ENCODE measurements at regions not wholly inside any gene's neighbourhood (a gene's known extent, or its start where the extent isn't known, plus 50 kb on each side); places are given as distances from the start of the nearest gene placed in this dataset.

- DNase-seq (ENCODE audit: low read depth): no peak
Measured at GRCh38 chr3:28824316-28824715, 456.6 kb upstream of the RBMS3 start.

DNA sequence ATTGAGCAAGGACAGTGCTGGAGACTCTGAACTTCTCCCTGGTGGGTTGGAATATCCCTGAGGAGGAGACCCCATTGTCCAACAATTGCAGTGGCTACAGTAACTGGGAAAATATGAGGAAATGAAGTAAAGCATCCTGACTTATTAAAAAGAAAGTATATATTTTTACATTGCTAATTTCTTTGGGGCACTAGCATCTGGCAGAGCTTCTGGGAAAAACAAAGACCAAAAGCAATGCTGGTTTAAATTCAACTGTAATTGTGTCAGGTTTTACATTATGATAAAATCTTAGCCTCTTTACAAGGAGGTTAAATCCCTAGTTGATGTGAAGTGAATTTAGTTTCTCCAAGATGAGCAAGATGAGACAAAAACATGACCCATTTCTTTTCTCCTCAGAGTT, 454.0 kb upstream of the RBMS3 start:
- no peak for DNase-seq (ENCODE audit: low read depth)

DNA sequence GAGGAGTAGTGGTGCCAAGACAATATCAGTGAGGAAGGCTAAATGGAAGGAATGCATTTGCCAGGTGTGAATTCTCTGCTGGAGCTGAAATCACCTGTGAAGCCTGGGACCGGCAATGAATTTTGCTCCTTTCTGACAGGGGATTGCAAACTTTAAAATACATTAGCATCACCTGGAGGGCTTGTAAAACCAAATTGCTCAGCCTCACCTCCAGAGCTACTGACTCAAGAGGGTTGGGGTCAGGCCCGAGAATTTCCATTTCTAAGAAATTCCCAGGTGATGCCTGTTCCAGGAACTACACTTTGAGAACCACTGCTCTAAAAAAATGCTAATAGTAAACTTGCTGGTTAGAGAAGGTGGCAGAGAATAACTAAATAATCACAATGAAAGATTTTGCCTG, 445.6 kb upstream of the RBMS3 start:
- DNase-seq (ENCODE audit: low read depth): no peak

DNA sequence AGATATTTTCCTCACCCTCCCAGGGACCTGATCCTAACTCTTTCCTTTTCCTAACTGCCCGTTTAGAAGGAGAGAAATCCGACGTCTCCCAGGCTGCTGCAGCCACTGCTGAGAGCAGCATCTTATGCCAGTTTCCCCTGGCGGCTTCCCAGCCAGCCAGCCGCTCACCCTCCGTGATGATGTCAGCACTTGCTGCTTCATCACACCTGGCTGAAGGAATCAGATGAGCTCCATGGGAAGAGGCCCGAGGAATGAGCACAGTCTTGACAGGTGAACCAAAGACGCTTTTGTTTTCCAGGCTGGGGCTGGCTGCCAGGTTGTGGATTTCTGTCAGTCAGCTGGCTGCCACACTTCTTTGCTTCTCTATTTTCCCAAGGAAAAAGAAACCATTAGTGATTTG, 445.1 kb upstream of the RBMS3 start:
- no peak for DNase-seq (ENCODE audit: low read depth)

DNA sequence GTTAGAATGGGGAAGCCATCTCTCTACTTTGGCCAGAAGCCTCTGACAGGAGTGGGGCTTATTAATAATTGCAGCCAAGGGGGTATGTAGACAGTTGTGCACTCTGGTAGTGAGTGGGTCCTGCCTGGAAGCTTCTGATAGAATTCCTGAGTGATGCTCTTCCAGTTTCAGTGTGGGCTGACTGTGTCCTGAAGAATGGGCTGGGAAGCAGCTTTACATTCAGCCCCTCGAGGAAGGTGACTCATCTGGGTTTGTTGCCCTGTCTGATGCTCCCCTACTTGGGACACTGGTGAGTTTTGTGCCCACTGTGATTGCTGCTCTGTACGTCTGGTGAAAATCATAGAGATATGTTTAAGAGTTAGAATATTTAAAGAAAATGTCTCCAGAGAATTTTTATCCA, 444.7 kb upstream of the RBMS3 start:
- no peak for DNase-seq (ENCODE audit: low read depth)

- DNase-seq (ENCODE audit: low read depth): no peak
Measured at GRCh38 chr3:28840976-28841376, 439.9 kb upstream of the RBMS3 start.

- DNase-seq (ENCODE audit: low read depth): no peak
Measured at GRCh38 chr3:28841441-28841840, 439.4 kb upstream of the RBMS3 start.

- DNase-seq (ENCODE audit: low read depth): no peak
Measured at GRCh38 chr3:28844298-28845005, 436.4 kb upstream of the RBMS3 start.

DNA sequence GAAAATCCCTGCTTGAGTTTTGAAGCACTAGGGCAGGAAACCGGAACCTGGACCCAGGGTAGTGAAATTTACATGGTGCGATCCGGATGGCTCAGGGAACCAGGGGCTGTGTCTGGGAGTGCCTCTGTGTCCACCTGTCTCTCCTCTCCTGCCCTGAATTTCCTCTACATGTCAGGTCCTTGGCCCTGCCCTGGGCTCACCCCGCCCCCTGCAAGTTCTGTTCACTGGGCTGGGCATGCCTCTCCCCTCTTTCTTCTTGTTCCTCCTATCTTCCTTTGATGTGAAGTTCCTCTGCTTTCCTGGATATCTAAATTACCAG, 435.9 kb upstream of the RBMS3 start:
- no peak for DNase-seq (ENCODE audit: low read depth)

GRCh38 chr3:28846971-28847478, 433.8 kb upstream of the RBMS3 start:
- no peak for DNase-seq (ENCODE audit: low read depth)

DNA sequence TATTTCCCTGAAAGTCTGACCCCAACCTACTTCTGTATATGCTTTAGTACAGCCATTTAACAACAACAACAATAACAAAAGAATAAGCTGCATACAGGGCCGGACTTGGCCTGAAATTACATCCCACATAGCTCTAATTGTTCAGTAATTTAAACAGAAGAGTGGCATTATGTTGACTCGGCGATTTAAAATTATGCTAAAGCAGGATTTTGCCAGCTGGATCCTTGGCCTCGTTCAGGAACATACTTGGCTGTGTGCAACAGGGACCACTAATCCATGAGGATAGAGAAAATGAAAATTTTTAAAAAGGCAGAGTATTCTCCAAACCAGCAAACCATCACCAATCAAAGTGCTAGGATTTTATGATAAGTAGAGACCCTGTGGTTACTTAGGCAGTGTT, 433.1 kb upstream of the RBMS3 start:
- no peak for DNase-seq (ENCODE audit: low read depth)

DNA sequence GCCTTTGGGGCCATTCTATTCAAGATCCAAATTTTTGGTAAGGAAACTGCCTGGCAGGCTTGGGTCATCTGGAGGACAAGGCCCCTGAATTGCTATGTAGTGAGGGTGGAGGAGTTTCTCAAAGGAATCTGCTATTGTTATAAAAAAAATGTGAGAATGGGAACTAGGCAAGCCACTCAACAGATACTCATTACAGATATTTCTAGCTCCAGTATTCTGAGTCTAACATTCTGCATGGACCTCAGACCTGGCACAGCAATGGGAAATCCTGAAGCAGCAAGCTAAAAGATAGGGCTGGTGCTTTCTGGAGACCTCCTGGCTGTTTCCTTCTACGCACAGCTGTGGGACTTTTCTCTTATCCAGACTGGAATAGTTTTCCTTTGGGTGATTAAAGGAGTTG, 430.7 kb upstream of the RBMS3 start:
- DNase-seq (ENCODE audit: low read depth): no peak

DNA sequence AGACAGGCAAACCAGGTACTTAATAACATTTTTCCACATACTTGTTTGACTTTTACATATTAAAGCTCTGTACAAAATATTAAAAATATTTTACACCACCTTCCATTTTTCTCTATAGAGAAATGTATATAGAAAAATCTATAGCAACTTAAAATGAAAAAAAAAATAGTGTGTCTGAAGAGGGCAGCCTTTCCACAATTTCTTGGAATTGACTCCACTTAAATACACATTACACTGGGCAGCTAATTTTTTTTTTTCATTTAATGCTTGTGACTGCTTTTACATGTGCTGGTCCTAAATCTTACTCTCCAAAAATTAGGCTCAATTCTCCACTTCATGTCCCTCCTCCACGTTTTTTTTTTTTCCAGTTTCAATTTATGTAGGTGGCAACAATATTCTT, 427.0 kb upstream of the RBMS3 start:
- no peak for DNase-seq (ENCODE audit: low read depth)

GRCh38 chr3:28856796-28857195, 424.1 kb upstream of the RBMS3 start:
- no peak for DNase-seq (ENCODE audit: low read depth)

- DNase-seq (ENCODE audit: low read depth): peak; percentile 9
Measured at GRCh38 chr3:28859897-28860296, 421.0 kb upstream of the RBMS3 start.

GRCh38 chr3:28860307-28860706, 420.6 kb upstream of the RBMS3 start:
- no peak for DNase-seq (ENCODE audit: low read depth)

GRCh38 chr3:28863186-28863585, 417.7 kb upstream of the RBMS3 start:
- DNase-seq (ENCODE audit: low read depth): no peak

- no peak for DNase-seq (ENCODE audit: low read depth)
Measured at GRCh38 chr3:28867836-28868235, 413.0 kb upstream of the RBMS3 start.

DNA sequence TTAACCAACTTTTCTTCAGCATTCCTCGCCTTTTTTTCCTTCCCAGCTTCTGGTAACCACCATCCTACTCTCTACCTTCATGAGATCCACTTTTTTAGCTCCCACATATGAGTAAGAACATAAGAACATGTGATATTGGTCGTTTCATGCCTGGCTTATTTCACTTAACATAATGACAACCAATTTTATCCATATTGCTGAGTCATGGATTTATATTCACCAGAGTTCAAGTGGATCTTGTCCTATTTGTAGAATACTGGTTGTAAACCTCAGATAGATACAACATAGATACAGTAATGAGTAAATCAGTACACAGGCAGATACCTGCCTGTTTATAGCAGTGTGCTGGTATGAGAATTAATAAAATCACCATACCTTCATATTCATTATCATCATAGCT, 412.0 kb upstream of the RBMS3 start:
- no peak for DNase-seq (ENCODE audit: low read depth)

DNA sequence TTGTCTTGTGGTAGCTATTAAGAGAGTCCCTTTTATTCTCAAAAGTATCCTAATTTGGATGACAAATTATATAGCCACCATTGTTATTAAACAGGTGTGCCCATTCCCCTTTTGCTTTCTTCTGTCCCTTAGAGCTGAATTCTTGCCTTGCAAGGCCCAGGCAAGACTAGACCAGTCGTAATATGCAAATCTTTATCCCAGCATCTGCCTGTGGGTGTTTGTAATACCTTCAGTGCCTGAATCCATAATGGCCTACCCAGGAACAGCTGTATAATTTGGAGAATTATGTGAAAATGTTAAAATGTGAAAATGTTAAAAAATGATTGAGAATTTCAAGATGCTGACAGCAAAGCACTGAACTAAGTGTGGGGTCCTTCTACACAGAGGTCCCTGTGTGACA, 403.0 kb upstream of the RBMS3 start:
- DNase-seq (ENCODE audit: low read depth): no peak

DNA sequence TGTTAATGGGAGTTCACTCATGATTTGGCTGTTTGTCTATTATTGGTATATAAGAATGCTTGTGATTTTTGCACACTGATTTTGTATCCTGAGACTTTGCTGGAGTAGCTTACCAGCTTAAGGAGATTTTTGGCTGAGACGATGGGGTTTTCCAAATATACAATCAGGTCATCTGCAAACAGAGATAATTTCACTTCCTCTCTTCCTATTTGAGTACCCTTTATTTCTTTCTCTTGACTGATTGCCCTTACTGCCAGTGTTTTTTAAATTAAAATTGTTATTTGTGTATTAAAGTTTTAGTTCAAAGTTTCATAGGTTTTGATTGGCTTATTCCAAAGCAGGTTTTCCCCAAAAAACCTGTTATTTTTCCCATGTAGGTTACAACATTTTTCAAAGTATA, 390.5 kb upstream of the RBMS3 start:
- DNase-seq (ENCODE audit: low read depth): no peak

DNA sequence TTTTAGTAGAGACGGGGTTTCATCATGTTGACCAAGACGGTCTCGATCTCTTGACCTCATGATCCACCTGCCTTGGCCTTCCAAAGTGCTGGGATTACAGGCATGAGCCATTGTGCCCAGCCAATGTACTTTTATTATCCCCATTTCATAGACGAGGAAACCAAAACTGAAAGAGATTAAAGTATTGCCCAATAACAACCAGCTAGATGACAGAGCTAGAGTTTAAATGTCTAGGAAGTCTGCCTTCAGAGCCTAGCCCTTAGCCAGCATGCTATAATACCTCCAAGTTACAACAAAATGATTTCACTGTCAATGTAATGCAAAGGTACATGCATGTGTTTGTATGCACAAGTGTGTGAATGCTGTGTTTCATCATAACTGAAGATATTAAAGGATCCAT, 389.4 kb upstream of the RBMS3 start:
- DNase-seq (ENCODE audit: low read depth): no peak

DNA sequence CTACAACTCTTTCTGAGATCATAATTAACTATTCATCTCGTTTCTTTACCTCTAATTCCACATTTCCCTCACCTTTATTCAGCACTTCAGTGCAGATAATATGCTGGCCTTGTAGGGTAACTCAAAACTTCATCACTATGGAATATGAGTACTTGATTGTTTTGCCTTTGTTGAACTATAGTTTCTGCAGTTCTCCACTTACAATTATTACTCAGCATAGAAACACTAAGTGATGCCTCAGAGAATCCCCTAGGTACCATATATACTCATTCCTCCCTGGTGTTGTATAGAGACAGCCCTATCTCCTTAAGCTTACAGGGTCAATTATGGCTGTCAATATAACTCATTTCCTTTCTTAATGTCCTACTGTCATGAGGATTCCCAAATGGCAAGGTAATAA, 380.6 kb upstream of the RBMS3 start:
- no peak for DNase-seq (ENCODE audit: low read depth)

- DNase-seq (ENCODE audit: low read depth): no peak
Measured at GRCh38 chr3:28901018-28901417, 379.9 kb upstream of the RBMS3 start.

- no peak for DNase-seq (ENCODE audit: low read depth)
Measured at GRCh38 chr3:28903171-28903601, 377.7 kb upstream of the RBMS3 start.
